Stimulated activated CD8-positive, alpha-beta memory T cell treated with anti-CD3 and anti-CD28 coated beads, Interleukin-12 subunit alpha, Interleukin-12 subunit beta, amount 100 ng/mL, for 4 hours (primary cell): ENCODE measurements at regions not wholly inside any gene's neighbourhood (a gene's known extent, or its start where the extent isn't known, plus 50 kb on each side); places are given as distances from the start of the nearest gene placed in this dataset.

ENCODE experiments used
- DNase-seq: peaks from one replicate; pipeline ENCODE4 v3.0.0-alpha.2; 2020; ENCODE audit warnings: low read depth

GRCh38 chrX:39555431-39555830, 542.3 kb downstream of the BCOR start:
- no peak for DNase-seq

- DNase-seq: no peak
Measured at GRCh38 chrX:39556056-39556455, 541.7 kb downstream of the BCOR start.

GRCh38 chrX:39559229-39559628, 538.5 kb downstream of the BCOR start:
- no peak for DNase-seq

GRCh38 chrX:39560271-39560670, 537.5 kb downstream of the BCOR start:
- DNase-seq: no peak

GRCh38 chrX:39563178-39563577, 534.6 kb downstream of the BCOR start:
- no peak for DNase-seq

GRCh38 chrX:39564751-39565150, 533.0 kb downstream of the BCOR start:
- no peak for DNase-seq

- no peak for DNase-seq
Measured at GRCh38 chrX:39574178-39574577, 523.6 kb downstream of the BCOR start.

- no peak for DNase-seq
Measured at GRCh38 chrX:39576041-39576872, 521.5 kb downstream of the BCOR start.

- no peak for DNase-seq
Measured at GRCh38 chrX:39577206-39577984, 520.4 kb downstream of the BCOR start.

GRCh38 chrX:39577985-39578869, 519.5 kb downstream of the BCOR start:
- DNase-seq: no peak

GRCh38 chrX:39580043-39580442, 517.7 kb downstream of the BCOR start:
- DNase-seq: no peak

GRCh38 chrX:39581411-39581810, 516.3 kb downstream of the BCOR start:
- no peak for DNase-seq

- no peak for DNase-seq
Measured at GRCh38 chrX:39582091-39582490, 515.7 kb downstream of the BCOR start.

- no peak for DNase-seq
Measured at GRCh38 chrX:39582976-39583375, 514.8 kb downstream of the BCOR start.

- DNase-seq: no peak
Measured at GRCh38 chrX:39585808-39586207, 511.9 kb downstream of the BCOR start.

- no peak for DNase-seq
Measured at GRCh38 chrX:39586359-39586758, 511.4 kb downstream of the BCOR start.

- DNase-seq: no peak
Measured at GRCh38 chrX:39591099-39591498, 506.7 kb downstream of the BCOR start.

- no peak for DNase-seq
Measured at GRCh38 chrX:39592776-39593175, 505.0 kb downstream of the BCOR start.

- DNase-seq: no peak
Measured at GRCh38 chrX:39595977-39596376, 501.8 kb downstream of the BCOR start.

- DNase-seq: no peak
Measured at GRCh38 chrX:39596437-39596836, 501.3 kb downstream of the BCOR start.

GRCh38 chrX:39599339-39599738, 498.4 kb downstream of the BCOR start:
- no peak for DNase-seq

- DNase-seq: no peak
Measured at GRCh38 chrX:39600222-39600621, 497.5 kb downstream of the BCOR start.
